Type B pancreatic cell (in vitro differentiated cells): ENCODE measurements at regions not wholly inside any gene's neighbourhood (a gene's known extent, or its start where the extent isn't known, plus 50 kb on each side); places are given as distances from the start of the nearest gene placed in this dataset.

Source experiments
- DNase-seq: peaks from one replicate; pipeline ENCODE4 v3.0.0; 2021; ENCODE audit warnings: mixed read lengths; ENCODE audit not compliant: unreplicated experiment; ENCODE audit errors: extremely low spot score
- H3K27ac Mint-ChIP-seq: 2 replicates; pipeline ENCODE4 v1.8.0; 2021; ENCODE audit warnings: mild to moderate bottlenecking, mixed read lengths
- H3K27me3 Mint-ChIP-seq: 2 replicates; pipeline ENCODE4 v1.8.0; 2021; ENCODE audit warnings: mixed read lengths
- H3K36me3 Mint-ChIP-seq: 2 replicates; pipeline ENCODE4 v1.8.0; 2021; ENCODE audit warnings: mixed read lengths
- H3K4me1 Mint-ChIP-seq: one replicate; pipeline ENCODE4 v1.8.0; 2021; ENCODE audit warnings: mixed read lengths; ENCODE audit not compliant: unreplicated experiment
- H3K4me3 Mint-ChIP-seq: 2 replicates; pipeline ENCODE4 v1.8.0; 2021; ENCODE audit warnings: mild to moderate bottlenecking, mixed read lengths
- H3K9me3 Mint-ChIP-seq: 2 replicates; pipeline ENCODE4 v1.8.0; 2021; ENCODE audit warnings: mixed read lengths
- CTCF ChIP-seq: fragments of 200-600 bp; sonication (generic); conservative IDR thresholded peaks from 2 replicates; pipeline ENCODE4 v1.5.0; 2021; ENCODE audit warnings: antibody characterized with exemption, mild to moderate bottlenecking

GRCh38 chr3:81983382-81983781 lies 221.9 kb upstream of the GBE1 start:
- H3K4me3 Mint-ChIP-seq: no peak overlapping the region
- no peaks in the 10 kb centered on the region for H3K36me3 Mint-ChIP-seq
- H3K4me1 Mint-ChIP-seq: peaks cover 7% of the 10 kb centered on the region
- no peaks in the 10 kb centered on the region for H3K9me3 Mint-ChIP-seq
- no peaks in the 10 kb centered on the region for H3K27me3 Mint-ChIP-seq
- no peak for TF ChIP-seq CTCF
- no peak for DNase-seq
- H3K27ac Mint-ChIP-seq: no peak overlapping the region

DNA sequence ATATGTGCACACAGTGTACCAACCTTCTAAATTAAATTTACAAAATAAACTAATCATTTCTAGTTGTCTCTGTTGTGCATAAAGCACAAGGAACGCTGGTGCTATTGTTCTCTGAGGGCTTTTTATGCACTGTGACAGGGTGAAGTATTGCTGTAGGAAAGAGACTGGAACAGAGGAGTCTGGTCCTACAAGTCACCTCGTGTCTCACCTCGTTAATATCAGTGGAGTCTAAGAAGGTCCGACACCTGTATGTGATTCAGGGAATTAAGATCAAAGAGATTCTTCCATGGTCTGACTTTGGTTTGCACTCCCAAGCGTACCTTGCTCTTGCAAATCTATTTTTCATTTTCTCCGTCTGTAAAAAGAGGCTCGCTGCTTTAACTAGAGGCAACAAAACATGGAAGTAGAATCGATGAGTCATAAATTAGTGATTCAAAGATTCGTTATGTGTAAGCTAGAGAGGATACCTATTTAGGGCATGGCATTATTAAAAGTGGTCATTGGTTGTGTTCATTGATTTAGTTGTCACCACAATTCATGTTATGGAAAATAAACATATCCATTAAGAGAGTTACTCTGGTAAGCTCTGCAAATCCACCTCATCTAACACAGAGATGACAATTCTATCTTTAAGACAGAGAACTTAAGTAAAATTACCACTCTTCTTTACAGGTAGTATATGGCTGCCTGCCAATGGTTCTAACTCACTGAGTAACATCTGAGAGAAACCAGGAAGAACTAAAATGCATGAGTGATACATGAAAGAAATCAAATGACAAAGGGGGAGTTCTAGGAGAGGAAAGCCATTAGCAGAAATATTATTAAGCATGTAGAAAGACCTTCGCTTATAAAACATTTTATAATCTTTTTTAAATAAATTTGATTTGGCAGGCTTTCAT lies 219.4 kb upstream of the GBE1 start:
- Mint-ChIP-seq H3K27ac (peak overlapping the region; percentile 66), H3K4me1 (peaks cover 7% of the 10 kb centered on the region), H3K4me3 (peak overlapping the region; percentile 61), H3K27me3 (no peaks in the 10 kb centered on the region), H3K9me3 (no peaks in the 10 kb centered on the region), H3K36me3 (no peaks in the 10 kb centered on the region)
- TF ChIP-seq CTCF: no peak
- no peak for DNase-seq

DNA sequence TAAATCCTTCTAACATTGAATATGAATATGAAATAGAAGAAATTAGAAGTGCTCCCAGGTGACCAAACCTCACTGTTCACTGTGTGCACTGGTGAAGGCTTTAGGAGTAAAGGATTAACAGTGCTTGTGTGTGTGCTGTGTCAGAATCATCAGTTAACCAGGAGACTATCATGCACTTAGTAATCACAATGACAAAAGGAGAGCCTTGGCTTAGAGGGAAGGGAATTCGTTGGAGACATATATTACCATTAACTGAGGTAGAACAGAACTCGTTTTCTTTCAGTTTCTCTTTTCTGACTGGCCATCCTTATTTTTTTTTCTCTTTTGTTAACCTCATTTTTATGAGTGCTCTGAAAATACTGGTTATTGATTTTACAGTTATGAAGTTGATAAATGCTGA lies 213.3 kb upstream of the GBE1 start:
- Mint-ChIP-seq H3K36me3 (no peaks in the 10 kb centered on the region), H3K27me3 (no peaks in the 10 kb centered on the region), H3K4me3 (no peak overlapping the region), H3K9me3 (peaks cover 6% of the 10 kb centered on the region), H3K4me1 (no peaks in the 10 kb centered on the region), H3K27ac (no peak overlapping the region)
- no peak for TF ChIP-seq CTCF
- DNase-seq: no peak

DNA sequence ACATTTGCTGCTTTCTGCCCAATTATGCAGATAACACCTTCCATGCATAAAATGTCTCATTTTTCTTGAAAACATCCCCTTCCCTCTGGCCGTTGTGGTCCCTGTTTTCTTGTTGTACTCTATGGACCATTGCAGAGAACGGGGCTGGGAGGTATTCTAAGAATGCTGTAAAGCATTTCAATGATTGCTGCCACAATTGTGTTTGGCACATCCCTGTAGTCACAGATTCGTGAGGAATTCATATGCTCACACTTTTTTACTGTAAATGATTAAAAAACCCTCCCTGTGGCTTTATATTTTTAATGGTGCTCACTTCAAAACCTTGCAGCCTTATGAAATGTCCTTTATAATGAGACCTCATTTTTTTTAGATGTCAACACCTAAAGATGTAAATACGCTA lies 207.2 kb upstream of the GBE1 start:
- no peak for TF ChIP-seq CTCF
- Mint-ChIP-seq H3K9me3 (peaks cover 6% of the 10 kb centered on the region), H3K27ac (no peak overlapping the region), H3K36me3 (no peaks in the 10 kb centered on the region), H3K4me1 (no peaks in the 10 kb centered on the region), H3K4me3 (no peak overlapping the region), H3K27me3 (no peaks in the 10 kb centered on the region)
- no peak for DNase-seq

DNA sequence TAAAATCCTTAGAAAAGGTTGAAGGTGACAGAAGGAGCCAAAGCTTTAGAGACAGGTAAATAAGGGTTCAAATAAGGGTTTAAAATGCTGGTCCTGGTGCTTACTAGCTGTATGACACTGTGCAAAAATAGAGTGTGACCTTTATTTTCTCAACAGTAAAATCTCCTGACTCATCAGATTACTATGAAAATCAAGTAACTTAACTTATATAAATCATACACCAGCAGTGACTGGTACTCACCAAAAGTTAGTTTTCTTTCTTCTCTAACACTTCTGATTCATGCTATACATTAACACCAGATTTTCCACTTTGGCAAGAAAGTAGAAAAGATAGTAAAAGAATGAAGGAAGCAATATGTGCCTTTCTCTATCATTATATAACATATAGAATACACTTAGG lies 205.9 kb upstream of the GBE1 start:
- no peak overlapping the region for H3K4me3 Mint-ChIP-seq
- no peak overlapping the region for H3K27ac Mint-ChIP-seq
- H3K27me3 Mint-ChIP-seq: no peaks in the 10 kb centered on the region
- H3K4me1 Mint-ChIP-seq: no peaks in the 10 kb centered on the region
- no peak for TF ChIP-seq CTCF
- H3K36me3 Mint-ChIP-seq: no peaks in the 10 kb centered on the region
- no peak for DNase-seq
- H3K9me3 Mint-ChIP-seq: peaks cover 7% of the 10 kb centered on the region
